GM23338 (cell line): ENCODE measurements at regions not wholly inside any gene's neighbourhood (a gene's known extent, or its start where the extent isn't known, plus 50 kb on each side); places are given as distances from the start of the nearest gene placed in this dataset.

ENCODE experiments used
- ATAC-seq: fragments of 200-7000 bp; cut with Tn5 transposase; 3 replicates; pipeline ENCODE4 v1.9.1; 2020
- DNase-seq: peaks from one replicate; pipeline ENCODE4 v3.0.0-alpha.2; 2015; ENCODE audit warnings: low spot score
- H2AFZ ChIP-seq: fragments of 200-600 bp; sonication (generic); 2 replicates; pipeline ENCODE4 v1.8.0; 2016; ENCODE audit warnings: antibody characterized with exemption, mild to moderate bottlenecking, moderate library complexity
- H3F3A ChIP-seq: fragments of 200-600 bp; sonication (generic); replicated peaks from 2 replicates; pipeline ENCODE4 v1.8.0; 2017; ENCODE audit warnings: antibody characterized with exemption, mixed run types, low read depth
- H3K27ac ChIP-seq: fragments of 200-600 bp; sonication (generic); 2 replicates; pipeline ENCODE4 v1.6.1; 2016; ENCODE audit warnings: low read depth
- H3K27me3 ChIP-seq: fragments of 200-600 bp; sonication (generic); 2 replicates; pipeline ENCODE4 v1.8.0; 2016; ENCODE audit warnings: mild to moderate bottlenecking, mixed run types, moderate library complexity; ENCODE audit not compliant: insufficient read depth
- H3K36me3 ChIP-seq: fragments of 200-600 bp; sonication (generic); 2 replicates; pipeline ENCODE4 v1.8.0; 2016; ENCODE audit warnings: mild to moderate bottlenecking; ENCODE audit not compliant: insufficient read depth
- H3K4me1 ChIP-seq: fragments of 200-600 bp; sonication (generic); 2 replicates; pipeline ENCODE4 v1.8.0; 2016; ENCODE audit warnings: mild to moderate bottlenecking, moderate library complexity; ENCODE audit not compliant: insufficient read depth
- H3K4me2 ChIP-seq: fragments of 200-600 bp; sonication (generic); 2 replicates; pipeline ENCODE4 v1.7.1; 2017; ENCODE audit warnings: mixed run types
- H3K4me3 ChIP-seq: fragments of 200-600 bp; sonication (generic); 2 replicates; pipeline ENCODE4 v1.6.1; 2016; ENCODE audit warnings: mixed run types
- H3K79me2 ChIP-seq: fragments of 200-600 bp; sonication (generic); replicated peaks from 2 replicates; pipeline ENCODE4 v1.8.0; 2017; ENCODE audit warnings: mild to moderate bottlenecking; ENCODE audit not compliant: insufficient read depth
- H3K9me2 ChIP-seq: fragments of 200-600 bp; sonication (generic); 2 replicates; pipeline ENCODE4 v1.8.0; 2017; ENCODE audit not compliant: insufficient read depth
- H4K20me1 ChIP-seq: fragments of 200-600 bp; sonication (generic); replicated peaks from 2 replicates; pipeline ENCODE4 v1.8.0; 2017; ENCODE audit warnings: mild to moderate bottlenecking; ENCODE audit not compliant: insufficient read depth
- H3K27ac Mint-ChIP-seq: 2 replicates; pipeline ENCODE4 v1.8.0; 2020; ENCODE audit warnings: inconsistent platforms, mild to moderate bottlenecking, moderate library complexity, mixed read lengths
- H3K27me3 Mint-ChIP-seq: 3 replicates; pipeline ENCODE4 v1.8.0; 2022; ENCODE audit warnings: low read depth, mild to moderate bottlenecking, moderate library complexity, mixed read lengths, inconsistent platforms; ENCODE audit not compliant: insufficient read depth, poor library complexity
- H3K36me3 Mint-ChIP-seq: 3 replicates; pipeline ENCODE4 v1.8.0; 2021; ENCODE audit warnings: low read depth, mild to moderate bottlenecking, inconsistent platforms, moderate library complexity, mixed read lengths
- H3K4me1 Mint-ChIP-seq: 3 replicates; pipeline ENCODE4 v1.8.0; 2020; ENCODE audit warnings: mild to moderate bottlenecking, inconsistent platforms, mixed read lengths
- H3K4me3 Mint-ChIP-seq: 3 replicates; pipeline ENCODE4 v1.8.0; 2021; ENCODE audit warnings: moderate library complexity, mild to moderate bottlenecking, inconsistent platforms, mixed read lengths
- H3K9me3 Mint-ChIP-seq: 3 replicates; pipeline ENCODE4 v1.8.0; 2020; ENCODE audit warnings: moderate library complexity, mild to moderate bottlenecking, inconsistent platforms, mixed read lengths
- CREB1 ChIP-seq: fragments of 250-450 bp; sonication (Bioruptor Pico); IDR thresholded peaks from 2 replicates; pipeline ENCODE4 v1.5.0; 2020; ENCODE audit warnings: low read depth, mild to moderate bottlenecking, moderate library complexity
- EZH2 ChIP-seq: fragments of 200-600 bp; sonication (generic); IDR thresholded peaks from one replicate; pipeline ENCODE4 v1.8.0; 2017; ENCODE audit warnings: antibody characterized with exemption, mild to moderate bottlenecking, low read depth; ENCODE audit not compliant: unreplicated experiment
- EZH2phosphoT487 ChIP-seq: fragments of 200-600 bp; sonication (generic); IDR thresholded peaks from one replicate; pipeline ENCODE4 v1.8.1; 2018; ENCODE audit warnings: antibody characterized with exemption; ENCODE audit not compliant: unreplicated experiment
- JUNB ChIP-seq: IDR thresholded peaks from one replicate; pipeline ENCODE4 v1.6.1; 2016; ENCODE audit warnings: antibody characterized with exemption; ENCODE audit not compliant: unreplicated experiment
- NANOG ChIP-seq: IDR thresholded peaks from 2 replicates; pipeline ENCODE4 v1.6.1; 2016; ENCODE audit warnings: antibody characterized with exemption, borderline replicate concordance
- STAT1 ChIP-seq: IDR thresholded peaks from one replicate; pipeline ENCODE4 v1.6.1; 2016; ENCODE audit warnings: antibody characterized with exemption; ENCODE audit not compliant: unreplicated experiment
- ZNF114 ChIP-seq: fragments of 250-450 bp; sonication (Bioruptor Pico); IDR thresholded peaks from 2 replicates; pipeline ENCODE4 v1.5.0; 2020; ENCODE audit warnings: mild to moderate bottlenecking, moderate library complexity
- ZNF331 ChIP-seq: fragments of 250-450 bp; sonication (Bioruptor Pico); IDR thresholded peaks from 2 replicates; pipeline ENCODE4 v1.5.0; 2020; ENCODE audit warnings: low read depth, mild to moderate bottlenecking, moderate library complexity
- TF ChIP-seq, protein P1 (sequence below): IDR thresholded peaks from one replicate; pipeline ENCODE4 v1.6.1; 2018; ENCODE audit warnings: antibody characterized with exemption; ENCODE audit not compliant: unreplicated experiment
- TF ChIP-seq, protein P2 (sequence below): fragments of 250-450 bp; sonication (Bioruptor Pico); IDR thresholded peaks from 2 replicates; pipeline ENCODE4 v1.5.0; 2020; ENCODE audit warnings: mild to moderate bottlenecking, moderate library complexity
- TF ChIP-seq, protein P3 (sequence below): IDR thresholded peaks from 2 replicates; pipeline ENCODE4 v1.6.1; 2016; ENCODE audit warnings: antibody characterized with exemption
- TF ChIP-seq, protein P4 (sequence below), 2 experiments: fragments of 200-600 bp in 1 of 2; sonication (generic) in 1 of 2; conservative IDR thresholded peaks; 2 replicates each; pipeline versions ENCODE4 v1.5.1 to v1.6.1; 2016 to 2017; ENCODE audit warnings: antibody characterized with exemption in 2 of 2, low read depth in 2 of 2, mild to moderate bottlenecking in 2 of 2, moderate library complexity in 1 of 2

DNA sequence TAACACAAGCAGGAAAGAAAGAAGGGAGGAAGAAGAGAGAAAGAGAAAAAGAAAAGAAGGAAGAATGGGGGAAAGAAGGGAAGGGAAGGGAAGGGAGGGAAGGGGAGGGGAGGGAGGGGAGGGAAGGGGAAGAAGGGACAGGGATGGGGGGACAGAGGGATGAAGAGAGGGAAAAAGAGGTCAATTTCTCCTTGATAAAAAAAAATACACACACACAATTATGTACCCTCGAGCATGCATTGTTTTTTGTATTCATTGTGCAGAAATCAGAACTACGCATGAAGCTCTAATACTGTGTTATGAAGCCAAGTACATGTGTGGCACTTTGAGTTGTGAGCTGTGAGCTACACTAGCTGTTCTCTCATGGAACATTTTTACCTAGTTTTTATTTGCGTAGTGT lies 274.9 kb upstream of the CDH18 start:
- Histone ChIP-seq H3K27me3 (no peaks in the 10 kb centered on the region), H3K79me2 (no peaks in the 10 kb centered on the region), H3K36me3 (no peaks in the 10 kb centered on the region), H3F3A (no peaks in the 10 kb centered on the region), H3K27ac (no peak overlapping the region), H4K20me1 (no peaks in the 10 kb centered on the region), H2AFZ (no peak overlapping the region), H3K4me1 (no peaks in the 10 kb centered on the region), H3K9me2 (no peaks in the 10 kb centered on the region), H3K4me2 (no peak overlapping the region), H3K4me3 (no peak overlapping the region)
- TF ChIP-seq STAT1 (no peak), NANOG (no peak), JUNB (no peak), EZH2 (no peak), ZNF114 (CRISPR knock-in tag) (no peak), ZNF331 (CRISPR knock-in tag) (no peak), CREB1 (CRISPR knock-in tag) (no peak), EZH2phosphoT487 (no peak)
- TF ChIP-seq, protein P1, sequence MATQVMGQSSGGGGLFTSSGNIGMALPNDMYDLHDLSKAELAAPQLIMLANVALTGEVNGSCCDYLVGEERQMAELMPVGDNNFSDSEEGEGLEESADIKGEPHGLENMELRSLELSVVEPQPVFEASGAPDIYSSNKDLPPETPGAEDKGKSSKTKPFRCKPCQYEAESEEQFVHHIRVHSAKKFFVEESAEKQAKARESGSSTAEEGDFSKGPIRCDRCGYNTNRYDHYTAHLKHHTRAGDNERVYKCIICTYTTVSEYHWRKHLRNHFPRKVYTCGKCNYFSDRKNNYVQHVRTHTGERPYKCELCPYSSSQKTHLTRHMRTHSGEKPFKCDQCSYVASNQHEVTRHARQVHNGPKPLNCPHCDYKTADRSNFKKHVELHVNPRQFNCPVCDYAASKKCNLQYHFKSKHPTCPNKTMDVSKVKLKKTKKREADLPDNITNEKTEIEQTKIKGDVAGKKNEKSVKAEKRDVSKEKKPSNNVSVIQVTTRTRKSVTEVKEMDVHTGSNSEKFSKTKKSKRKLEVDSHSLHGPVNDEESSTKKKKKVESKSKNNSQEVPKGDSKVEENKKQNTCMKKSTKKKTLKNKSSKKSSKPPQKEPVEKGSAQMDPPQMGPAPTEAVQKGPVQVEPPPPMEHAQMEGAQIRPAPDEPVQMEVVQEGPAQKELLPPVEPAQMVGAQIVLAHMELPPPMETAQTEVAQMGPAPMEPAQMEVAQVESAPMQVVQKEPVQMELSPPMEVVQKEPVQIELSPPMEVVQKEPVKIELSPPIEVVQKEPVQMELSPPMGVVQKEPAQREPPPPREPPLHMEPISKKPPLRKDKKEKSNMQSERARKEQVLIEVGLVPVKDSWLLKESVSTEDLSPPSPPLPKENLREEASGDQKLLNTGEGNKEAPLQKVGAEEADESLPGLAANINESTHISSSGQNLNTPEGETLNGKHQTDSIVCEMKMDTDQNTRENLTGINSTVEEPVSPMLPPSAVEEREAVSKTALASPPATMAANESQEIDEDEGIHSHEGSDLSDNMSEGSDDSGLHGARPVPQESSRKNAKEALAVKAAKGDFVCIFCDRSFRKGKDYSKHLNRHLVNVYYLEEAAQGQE = no peak
- TF ChIP-seq, protein P2, sequence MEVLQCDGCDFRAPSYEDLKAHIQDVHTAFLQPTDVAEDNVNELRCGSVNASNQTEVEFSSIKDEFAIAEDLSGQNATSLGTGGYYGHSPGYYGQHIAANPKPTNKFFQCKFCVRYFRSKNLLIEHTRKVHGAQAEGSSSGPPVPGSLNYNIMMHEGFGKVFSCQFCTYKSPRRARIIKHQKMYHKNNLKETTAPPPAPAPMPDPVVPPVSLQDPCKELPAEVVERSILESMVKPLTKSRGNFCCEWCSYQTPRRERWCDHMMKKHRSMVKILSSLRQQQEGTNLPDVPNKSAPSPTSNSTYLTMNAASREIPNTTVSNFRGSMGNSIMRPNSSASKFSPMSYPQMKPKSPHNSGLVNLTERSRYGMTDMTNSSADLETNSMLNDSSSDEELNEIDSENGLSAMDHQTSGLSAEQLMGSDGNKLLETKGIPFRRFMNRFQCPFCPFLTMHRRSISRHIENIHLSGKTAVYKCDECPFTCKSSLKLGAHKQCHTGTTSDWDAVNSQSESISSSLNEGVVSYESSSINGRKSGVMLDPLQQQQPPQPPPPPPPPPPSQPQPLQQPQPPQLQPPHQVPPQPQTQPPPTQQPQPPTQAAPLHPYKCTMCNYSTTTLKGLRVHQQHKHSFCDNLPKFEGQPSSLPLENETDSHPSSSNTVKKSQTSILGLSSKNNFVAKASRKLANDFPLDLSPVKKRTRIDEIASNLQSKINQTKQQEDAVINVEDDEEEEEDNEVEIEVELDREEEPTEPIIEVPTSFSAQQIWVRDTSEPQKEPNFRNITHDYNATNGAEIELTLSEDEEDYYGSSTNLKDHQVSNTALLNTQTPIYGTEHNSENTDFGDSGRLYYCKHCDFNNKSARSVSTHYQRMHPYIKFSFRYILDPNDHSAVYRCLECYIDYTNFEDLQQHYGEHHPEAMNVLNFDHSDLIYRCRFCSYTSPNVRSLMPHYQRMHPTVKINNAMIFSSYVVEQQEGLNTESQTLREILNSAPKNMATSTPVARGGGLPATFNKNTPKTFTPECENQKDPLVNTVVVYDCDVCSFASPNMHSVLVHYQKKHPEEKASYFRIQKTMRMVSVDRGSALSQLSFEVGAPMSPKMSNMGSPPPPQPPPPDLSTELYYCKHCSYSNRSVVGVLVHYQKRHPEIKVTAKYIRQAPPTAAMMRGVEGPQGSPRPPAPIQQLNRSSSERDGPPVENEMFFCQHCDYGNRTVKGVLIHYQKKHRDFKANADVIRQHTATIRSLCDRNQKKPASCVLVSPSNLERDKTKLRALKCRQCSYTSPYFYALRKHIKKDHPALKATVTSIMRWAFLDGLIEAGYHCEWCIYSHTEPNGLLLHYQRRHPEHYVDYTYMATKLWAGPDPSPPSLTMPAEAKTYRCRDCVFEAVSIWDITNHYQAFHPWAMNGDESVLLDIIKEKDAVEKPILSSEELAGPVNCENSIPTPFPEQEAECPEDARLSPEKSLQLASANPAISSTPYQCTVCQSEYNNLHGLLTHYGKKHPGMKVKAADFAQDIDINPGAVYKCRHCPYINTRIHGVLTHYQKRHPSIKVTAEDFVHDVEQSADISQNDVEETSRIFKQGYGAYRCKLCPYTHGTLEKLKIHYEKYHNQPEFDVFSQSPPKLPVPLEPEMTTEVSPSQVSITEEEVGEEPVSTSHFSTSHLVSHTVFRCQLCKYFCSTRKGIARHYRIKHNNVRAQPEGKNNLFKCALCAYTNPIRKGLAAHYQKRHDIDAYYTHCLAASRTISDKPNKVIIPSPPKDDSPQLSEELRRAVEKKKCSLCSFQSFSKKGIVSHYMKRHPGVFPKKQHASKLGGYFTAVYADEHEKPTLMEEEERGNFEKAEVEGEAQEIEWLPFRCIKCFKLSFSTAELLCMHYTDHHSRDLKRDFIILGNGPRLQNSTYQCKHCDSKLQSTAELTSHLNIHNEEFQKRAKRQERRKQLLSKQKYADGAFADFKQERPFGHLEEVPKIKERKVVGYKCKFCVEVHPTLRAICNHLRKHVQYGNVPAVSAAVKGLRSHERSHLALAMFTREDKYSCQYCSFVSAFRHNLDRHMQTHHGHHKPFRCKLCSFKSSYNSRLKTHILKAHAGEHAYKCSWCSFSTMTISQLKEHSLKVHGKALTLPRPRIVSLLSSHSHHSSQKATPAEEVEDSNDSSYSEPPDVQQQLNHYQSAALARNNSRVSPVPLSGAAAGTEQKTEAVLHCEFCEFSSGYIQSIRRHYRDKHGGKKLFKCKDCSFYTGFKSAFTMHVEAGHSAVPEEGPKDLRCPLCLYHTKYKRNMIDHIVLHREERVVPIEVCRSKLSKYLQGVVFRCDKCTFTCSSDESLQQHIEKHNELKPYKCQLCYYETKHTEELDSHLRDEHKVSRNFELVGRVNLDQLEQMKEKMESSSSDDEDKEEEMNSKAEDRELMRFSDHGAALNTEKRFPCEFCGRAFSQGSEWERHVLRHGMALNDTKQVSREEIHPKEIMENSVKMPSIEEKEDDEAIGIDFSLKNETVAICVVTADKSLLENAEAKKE (CRISPR knock-in tag) = no peak
- TF ChIP-seq, protein P3, sequence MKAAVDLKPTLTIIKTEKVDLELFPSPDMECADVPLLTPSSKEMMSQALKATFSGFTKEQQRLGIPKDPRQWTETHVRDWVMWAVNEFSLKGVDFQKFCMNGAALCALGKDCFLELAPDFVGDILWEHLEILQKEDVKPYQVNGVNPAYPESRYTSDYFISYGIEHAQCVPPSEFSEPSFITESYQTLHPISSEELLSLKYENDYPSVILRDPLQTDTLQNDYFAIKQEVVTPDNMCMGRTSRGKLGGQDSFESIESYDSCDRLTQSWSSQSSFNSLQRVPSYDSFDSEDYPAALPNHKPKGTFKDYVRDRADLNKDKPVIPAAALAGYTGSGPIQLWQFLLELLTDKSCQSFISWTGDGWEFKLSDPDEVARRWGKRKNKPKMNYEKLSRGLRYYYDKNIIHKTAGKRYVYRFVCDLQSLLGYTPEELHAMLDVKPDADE = no peak
- TF ChIP-seq, protein P4, sequence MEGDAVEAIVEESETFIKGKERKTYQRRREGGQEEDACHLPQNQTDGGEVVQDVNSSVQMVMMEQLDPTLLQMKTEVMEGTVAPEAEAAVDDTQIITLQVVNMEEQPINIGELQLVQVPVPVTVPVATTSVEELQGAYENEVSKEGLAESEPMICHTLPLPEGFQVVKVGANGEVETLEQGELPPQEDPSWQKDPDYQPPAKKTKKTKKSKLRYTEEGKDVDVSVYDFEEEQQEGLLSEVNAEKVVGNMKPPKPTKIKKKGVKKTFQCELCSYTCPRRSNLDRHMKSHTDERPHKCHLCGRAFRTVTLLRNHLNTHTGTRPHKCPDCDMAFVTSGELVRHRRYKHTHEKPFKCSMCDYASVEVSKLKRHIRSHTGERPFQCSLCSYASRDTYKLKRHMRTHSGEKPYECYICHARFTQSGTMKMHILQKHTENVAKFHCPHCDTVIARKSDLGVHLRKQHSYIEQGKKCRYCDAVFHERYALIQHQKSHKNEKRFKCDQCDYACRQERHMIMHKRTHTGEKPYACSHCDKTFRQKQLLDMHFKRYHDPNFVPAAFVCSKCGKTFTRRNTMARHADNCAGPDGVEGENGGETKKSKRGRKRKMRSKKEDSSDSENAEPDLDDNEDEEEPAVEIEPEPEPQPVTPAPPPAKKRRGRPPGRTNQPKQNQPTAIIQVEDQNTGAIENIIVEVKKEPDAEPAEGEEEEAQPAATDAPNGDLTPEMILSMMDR (conservative IDR thresholded peaks at IDR 0.05; ENCODE audit: low read depth in 2 of 2) = no peak
- Mint-ChIP-seq H3K4me1 (no peaks in the 10 kb centered on the region), H3K9me3 (peaks cover 3% of the 10 kb centered on the region; the same call in 2 of the 3 replicates), H3K27ac (no peak overlapping the region), H3K36me3 (no peaks in the 10 kb centered on the region; the same call in 2 of the 3 replicates), H3K27me3 (no peaks in the 10 kb centered on the region), H3K4me3 (no peak overlapping the region)
- ATAC-seq = no peak
- no peak for DNase-seq
